IMR-90 (cell line): ENCODE measurements at regions not wholly inside any gene's neighbourhood (a gene's known extent, or its start where the extent isn't known, plus 50 kb on each side); places are given as distances from the start of the nearest gene placed in this dataset.

Experiments
- ATAC-seq: fragments of 200-7000 bp; cut with Tn5 transposase; 2 replicates; pipeline ENCODE4 v1.9.1; 2020; ENCODE audit warnings: low read depth, mild to moderate bottlenecking, moderate library complexity
- BruUV-seq: library from RNA; stranded (reverse); fragments of 400-500 nt; replicated peaks from 2 replicates; lab custom pipeline; 2021; lab: Mats Ljungman, UMichigan
- CTCF ChIA-PET: fragments of 300-600 bp; formaldehyde crosslinking; extraction: SDS; loops from one replicate; lab custom pipeline; 2021; ENCODE audit warnings: antibody characterized with exemption; lab: Yijun Ruan, JAX
- POLR2A ChIA-PET: fragments of 300-600 bp; sonication (Branson Sonifier 250); formaldehyde crosslinking; loops from one replicate; lab custom pipeline; 2022; ENCODE audit warnings: antibody characterized with exemption; ENCODE audit not compliant: unreplicated experiment; lab: Charles Lee
- DNase-seq: peaks from one replicate; pipeline ENCODE4 v3.0.0; 2013
- H2AFZ ChIP-seq: replicated peaks from 2 replicates; pipeline ENCODE3; 2013; ENCODE audit warnings: low read length, mild to moderate bottlenecking; ENCODE audit not compliant: poor library complexity
- H2AK5ac ChIP-seq: 2 replicates; pipeline ENCODE4 v1.6.1; 2013; ENCODE audit warnings: low read depth, low read length, inconsistent platforms
- H2AK9ac ChIP-seq: replicated peaks from 2 replicates; pipeline ENCODE3; 2013; ENCODE audit warnings: mild to moderate bottlenecking, low read depth, low read length, moderate library complexity; ENCODE audit not compliant: poor library complexity
- H2BK120ac ChIP-seq: 2 replicates; pipeline ENCODE4 v1.6.1; 2013; ENCODE audit warnings: low read depth, low read length, inconsistent platforms
- H2BK15ac ChIP-seq: 3 replicates; pipeline ENCODE4 v1.6.1; 2013; ENCODE audit warnings: low read depth, low read length, inconsistent platforms
- H2BK20ac ChIP-seq: 2 replicates; pipeline ENCODE4 v1.6.1; 2013; ENCODE audit warnings: low read depth, mild to moderate bottlenecking, inconsistent platforms, low read length, moderate library complexity
- H2BK5ac ChIP-seq: 2 replicates; pipeline ENCODE4 v1.6.1; 2013; ENCODE audit warnings: mild to moderate bottlenecking, low read depth, low read length, inconsistent platforms; ENCODE audit not compliant: poor library complexity, severe bottlenecking
- H3K14ac ChIP-seq: replicated peaks from 2 replicates; pipeline ENCODE4 v1.6.1; 2013; ENCODE audit warnings: low read depth, low read length, inconsistent platforms
- H3K18ac ChIP-seq: 2 replicates; pipeline ENCODE4 v1.6.1; 2013; ENCODE audit warnings: low read depth, low read length, control low read depth
- H3K23ac ChIP-seq: 2 replicates; pipeline ENCODE4 v1.6.1; 2013; ENCODE audit warnings: low read depth, low read length, inconsistent platforms
- H3K27ac ChIP-seq: 2 replicates; pipeline ENCODE4 v1.5.1; 2013; ENCODE audit warnings: mild to moderate bottlenecking, control low read depth, low read length; ENCODE audit not compliant: insufficient read depth
- H3K27me3 ChIP-seq: 2 replicates; pipeline ENCODE4 v1.6.1; 2013; ENCODE audit warnings: low read length; ENCODE audit not compliant: control insufficient read depth, insufficient read depth
- H3K36me3 ChIP-seq: 2 replicates; pipeline ENCODE4 v1.6.1; 2013; ENCODE audit warnings: low read length, mixed read lengths; ENCODE audit not compliant: control insufficient read depth, insufficient read depth
- H3K4ac ChIP-seq: 2 replicates; pipeline ENCODE4 v1.6.1; 2013; ENCODE audit warnings: low read depth, low read length, inconsistent platforms
- H3K4me1 ChIP-seq: 2 replicates; pipeline ENCODE4 v1.6.1; 2013; ENCODE audit warnings: low read length, mixed read lengths; ENCODE audit not compliant: control insufficient read depth, insufficient read depth
- H3K4me2 ChIP-seq: 2 replicates; pipeline ENCODE4 v1.6.1; 2013; ENCODE audit warnings: low read depth, mild to moderate bottlenecking, control low read depth, low read length, moderate library complexity
- H3K4me3 ChIP-seq: 2 replicates; pipeline ENCODE4 v1.5.1; 2013; ENCODE audit warnings: low read depth, mild to moderate bottlenecking, control low read depth, low read length, moderate library complexity; ENCODE audit not compliant: insufficient read depth
- H3K56ac ChIP-seq: 2 replicates; pipeline ENCODE4 v1.6.1; 2013; ENCODE audit warnings: low read length, inconsistent platforms; ENCODE audit not compliant: insufficient read depth; ENCODE audit errors: extremely low read depth
- H3K79me1 ChIP-seq, 2 experiments: 2 replicates each; pipeline ENCODE4 v1.6.1; 2013; ENCODE audit warnings: low read length in 2 of 2, inconsistent platforms in 1 of 2, low read depth in 1 of 2
- H3K9ac ChIP-seq: 2 replicates; pipeline ENCODE4 v1.6.1; 2013; ENCODE audit warnings: low read depth, low read length, control low read depth
- H3K9me1 ChIP-seq: 2 replicates; pipeline ENCODE4 v1.6.1; 2013; ENCODE audit warnings: low read length, inconsistent platforms; ENCODE audit not compliant: insufficient read depth
- H3K9me3 ChIP-seq: 2 replicates; pipeline ENCODE4 v1.6.1; 2013; ENCODE audit warnings: low read length; ENCODE audit not compliant: control insufficient read depth, insufficient read depth
- H4K20me1 ChIP-seq: 2 replicates; pipeline ENCODE4 v1.6.1; 2013; ENCODE audit warnings: low read length, inconsistent platforms; ENCODE audit not compliant: insufficient read depth
- H4K5ac ChIP-seq: 2 replicates; pipeline ENCODE4 v1.6.1; 2013; ENCODE audit warnings: mild to moderate bottlenecking, low read depth, low read length, control low read depth
- H4K8ac ChIP-seq, 2 experiments: 2 replicates each; pipeline ENCODE4 v1.6.1; 2013; ENCODE audit warnings: low read depth in 2 of 2, low read length in 2 of 2, control low read depth in 1 of 2, inconsistent platforms in 1 of 2
- H4K91ac ChIP-seq: 2 replicates; pipeline ENCODE4 v1.6.1; 2013; ENCODE audit warnings: low read depth, low read length, inconsistent platforms; ENCODE audit not compliant: insufficient read depth
- BHLHE40 ChIP-seq: fragments of 150-350 bp; IDR thresholded peaks from 2 replicates; pipeline ENCODE4 v1.6.1; 2016; ENCODE audit warnings: mild to moderate bottlenecking, low read depth, low read length
- CHD1 ChIP-seq: IDR thresholded peaks from 2 replicates; pipeline ENCODE4 v1.6.1; 2012; ENCODE audit warnings: low read depth, low read length, improper control_type of control experiment
- MAZ ChIP-seq: IDR thresholded peaks from 2 replicates; pipeline ENCODE4 v1.6.1; 2012; ENCODE audit warnings: low read depth, mild to moderate bottlenecking, low read length, improper control_type of control experiment, moderate library complexity, borderline replicate concordance
- MXI1 ChIP-seq: IDR thresholded peaks from 2 replicates; pipeline ENCODE4 v1.6.1; 2012; ENCODE audit warnings: low read depth, mild to moderate bottlenecking, low read length, moderate library complexity, borderline replicate concordance
- NFE2L2 ChIP-seq: fragments of 150-350 bp; IDR thresholded peaks from 2 replicates; pipeline ENCODE4 v1.6.1; 2016; ENCODE audit warnings: low read depth, mild to moderate bottlenecking, low read length
- POLR2A ChIP-seq: IDR thresholded peaks from 2 replicates; pipeline ENCODE4 v1.6.1; 2012; ENCODE audit warnings: mild to moderate bottlenecking, low read depth, low read length
- RAD21 ChIP-seq: IDR thresholded peaks from 2 replicates; pipeline ENCODE4 v1.6.1; 2012; ENCODE audit warnings: low read length, improper control_type of control experiment
- RFX5 ChIP-seq: IDR thresholded peaks from 2 replicates; pipeline ENCODE4 v1.8.0; 2012; ENCODE audit warnings: low read depth, mild to moderate bottlenecking, low read length, moderate library complexity
- SMC3 ChIP-seq: fragments of 150-350 bp; IDR thresholded peaks from 2 replicates; pipeline ENCODE4 v1.6.1; 2016; ENCODE audit warnings: low read depth, mild to moderate bottlenecking, antibody characterized with exemption, low read length, moderate library complexity
- WGBS, 2 experiments: methylation state at CpG; one replicate each; pipeline versions ENCODE4 v1.1.5 to v1.1.7; 2013; ENCODE audit warnings: missing lambda C conversion rate in 2 of 2; ENCODE audit not compliant: insufficient read length in 1 of 2; ENCODE audit errors: extremely low coverage in 2 of 2; 5-methylcytosine and 5-hydroxymethylcytosine counted together
- dilution Hi-C: fragments of 300-500 bp; cut with HindIII; formaldehyde crosslinking; loops from one replicate; pipeline ENCODE4 v1.14.3; 2018; ENCODE audit warnings: low sequenced_read_pairs; ENCODE audit not compliant: unreplicated experiment
- in situ Hi-C: fragments of 300-500 bp; cut with MboI; formaldehyde crosslinking; loops from 3 replicates; pipeline ENCODE4 v1.14.3; 2019; ENCODE audit warnings: low sequenced_read_pairs, inconsistent platforms, mixed read lengths
- intact Hi-C: fragments of 100-400 bp; cut with micrococcal nuclease; formaldehyde crosslinking; loops from 2 replicates; pipeline ENCODE4 v1.10.0; 2022
- TF ChIP-seq, protein P1 (sequence below): conservative IDR thresholded peaks from 2 replicates; pipeline ENCODE4 v1.5.1; 2012; ENCODE audit warnings: mild to moderate bottlenecking, low read depth, low read length, improper control_type of control experiment
- TF ChIP-seq, protein P2 (sequence below): fragments of 150-350 bp; IDR thresholded peaks from 2 replicates; pipeline ENCODE4 v1.6.1; 2017; ENCODE audit warnings: mild to moderate bottlenecking, antibody characterized with exemption, low read length, low read depth
- TF ChIP-seq, protein P3 (sequence below): fragments of 150-350 bp; IDR thresholded peaks from 2 replicates; pipeline ENCODE4 v1.6.1; 2016; ENCODE audit warnings: low read depth, mild to moderate bottlenecking, low read length, moderate library complexity, borderline replicate concordance

DNA sequence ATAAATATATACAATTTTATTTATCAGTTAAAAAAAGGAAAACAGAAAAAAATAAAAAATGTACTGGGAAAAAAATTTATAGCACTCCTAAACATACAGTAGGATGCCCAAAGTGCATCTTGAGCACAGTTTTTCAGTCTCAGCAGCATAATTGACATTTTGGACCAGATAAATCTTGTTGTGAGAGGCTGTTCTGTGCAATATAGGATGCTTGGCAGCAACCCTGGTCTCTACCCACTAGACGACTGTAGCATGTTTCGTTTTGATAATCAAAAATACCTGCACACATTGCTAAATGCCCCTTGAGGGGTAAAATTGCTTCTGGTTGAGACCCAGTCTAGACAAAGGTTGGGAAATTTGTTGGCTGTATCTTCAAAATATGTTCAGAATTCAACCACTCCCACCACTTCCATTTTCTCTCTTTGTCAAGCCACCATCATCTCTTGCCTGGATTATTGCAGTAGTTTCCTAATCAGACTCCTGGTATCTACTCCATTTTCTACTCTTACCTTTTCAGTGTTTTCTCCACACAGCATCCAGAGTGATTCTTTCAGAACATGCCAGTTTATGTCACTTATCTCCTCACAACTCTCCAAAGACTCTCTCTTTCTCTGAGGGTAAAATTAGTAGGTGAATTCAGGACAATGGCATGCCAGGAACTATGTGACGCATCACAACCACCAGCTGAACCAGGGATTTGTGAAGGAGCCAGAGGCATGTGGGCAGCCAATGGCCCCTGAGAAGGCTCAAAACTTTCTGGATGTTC lies 91.4 kb downstream of the GPR85 start:
- Histone ChIP-seq H4K8ac (peak overlapping the region in 1 of 2 experiments; percentile 64; a peak in 2 of 4 replicates), H3K4me2 (peak overlapping the region; percentile 64; the same call in 1 of the 2 replicates), H2BK15ac (peak overlapping the region; percentile 53; the same call in 1 of the 3 replicates), H4K91ac (peak overlapping the region; percentile 66; the same call in 1 of the 2 replicates), H2BK5ac (peak overlapping the region; percentile 86), H3K4me1 (peaks cover 3% of the 10 kb centered on the region; the same call in 1 of the 2 replicates), H3K9me3 (no peaks in the 10 kb centered on the region; the same call in 1 of the 2 replicates), H2AK9ac (peak overlapping the region; percentile 19), H2BK120ac (peak overlapping the region; percentile 78), H3K36me3 (no peaks in the 10 kb centered on the region), H4K5ac (peak overlapping the region; percentile 39; the same call in 1 of the 2 replicates), H3K4me3 (no peak overlapping the region; the same call in 1 of the 2 replicates), H3K79me1 (no peaks in the 10 kb centered on the region), H3K27me3 (no peaks in the 10 kb centered on the region), H3K14ac (peak overlapping the region; percentile 39; the same call in 1 of the 2 replicates), H3K23ac (peak overlapping the region; percentile 9; the same call in 1 of the 2 replicates), H3K4ac (peak overlapping the region; percentile 44; the same call in 1 of the 2 replicates), H3K27ac (no peak overlapping the region), H2BK20ac (peak overlapping the region; percentile 75), H3K18ac (peak overlapping the region; percentile 88; the same call in 1 of the 2 replicates), H3K9ac (no peak overlapping the region), H2AK5ac (no peak overlapping the region), H3K9me1 (no peaks in the 10 kb centered on the region), H2AFZ (peak overlapping the region; percentile 83), H3K56ac (peak overlapping the region; percentile 32), H4K20me1 (no peaks in the 10 kb centered on the region)
- intact Hi-C loops, result no loop called here
- CTCF ChIA-PET, result no interaction called here
- TF ChIP-seq RFX5, result no peak
- no peak for TF ChIP-seq SMC3
- TF ChIP-seq CHD1, result no peak
- no peak for TF ChIP-seq RAD21
- TF ChIP-seq, protein P1, sequence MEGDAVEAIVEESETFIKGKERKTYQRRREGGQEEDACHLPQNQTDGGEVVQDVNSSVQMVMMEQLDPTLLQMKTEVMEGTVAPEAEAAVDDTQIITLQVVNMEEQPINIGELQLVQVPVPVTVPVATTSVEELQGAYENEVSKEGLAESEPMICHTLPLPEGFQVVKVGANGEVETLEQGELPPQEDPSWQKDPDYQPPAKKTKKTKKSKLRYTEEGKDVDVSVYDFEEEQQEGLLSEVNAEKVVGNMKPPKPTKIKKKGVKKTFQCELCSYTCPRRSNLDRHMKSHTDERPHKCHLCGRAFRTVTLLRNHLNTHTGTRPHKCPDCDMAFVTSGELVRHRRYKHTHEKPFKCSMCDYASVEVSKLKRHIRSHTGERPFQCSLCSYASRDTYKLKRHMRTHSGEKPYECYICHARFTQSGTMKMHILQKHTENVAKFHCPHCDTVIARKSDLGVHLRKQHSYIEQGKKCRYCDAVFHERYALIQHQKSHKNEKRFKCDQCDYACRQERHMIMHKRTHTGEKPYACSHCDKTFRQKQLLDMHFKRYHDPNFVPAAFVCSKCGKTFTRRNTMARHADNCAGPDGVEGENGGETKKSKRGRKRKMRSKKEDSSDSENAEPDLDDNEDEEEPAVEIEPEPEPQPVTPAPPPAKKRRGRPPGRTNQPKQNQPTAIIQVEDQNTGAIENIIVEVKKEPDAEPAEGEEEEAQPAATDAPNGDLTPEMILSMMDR, result no peak
- no peak for TF ChIP-seq POLR2A
- TF ChIP-seq NFE2L2, result no peak
- no peak for TF ChIP-seq MAZ
- no peak for TF ChIP-seq MXI1
- TF ChIP-seq, protein P2, sequence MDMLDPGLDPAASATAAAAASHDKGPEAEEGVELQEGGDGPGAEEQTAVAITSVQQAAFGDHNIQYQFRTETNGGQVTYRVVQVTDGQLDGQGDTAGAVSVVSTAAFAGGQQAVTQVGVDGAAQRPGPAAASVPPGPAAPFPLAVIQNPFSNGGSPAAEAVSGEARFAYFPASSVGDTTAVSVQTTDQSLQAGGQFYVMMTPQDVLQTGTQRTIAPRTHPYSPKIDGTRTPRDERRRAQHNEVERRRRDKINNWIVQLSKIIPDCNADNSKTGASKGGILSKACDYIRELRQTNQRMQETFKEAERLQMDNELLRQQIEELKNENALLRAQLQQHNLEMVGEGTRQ, result no peak
- TF ChIP-seq, protein P3, sequence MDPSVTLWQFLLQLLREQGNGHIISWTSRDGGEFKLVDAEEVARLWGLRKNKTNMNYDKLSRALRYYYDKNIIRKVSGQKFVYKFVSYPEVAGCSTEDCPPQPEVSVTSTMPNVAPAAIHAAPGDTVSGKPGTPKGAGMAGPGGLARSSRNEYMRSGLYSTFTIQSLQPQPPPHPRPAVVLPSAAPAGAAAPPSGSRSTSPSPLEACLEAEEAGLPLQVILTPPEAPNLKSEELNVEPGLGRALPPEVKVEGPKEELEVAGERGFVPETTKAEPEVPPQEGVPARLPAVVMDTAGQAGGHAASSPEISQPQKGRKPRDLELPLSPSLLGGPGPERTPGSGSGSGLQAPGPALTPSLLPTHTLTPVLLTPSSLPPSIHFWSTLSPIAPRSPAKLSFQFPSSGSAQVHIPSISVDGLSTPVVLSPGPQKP, result no peak
- no peak for TF ChIP-seq BHLHE40
- dilution Hi-C loops, result no loop called here
- DNase-seq, result peak; percentile 73
- POLR2A ChIA-PET, result no interaction called here
- WGBS, 2 experiments, result no CpG with 5 or more reads among the region's 3 CpGs
- in situ Hi-C loops, result no loop called here
- ATAC-seq, result peak; percentile 76
- BruUV-seq, result no TSS peak
